ENCODE measurements at regions not wholly inside any gene's neighbourhood (a gene's known extent, or its start where the extent isn't known, plus 50 kb on each side); places are given as distances from the start of the nearest gene placed in this dataset.

DNA sequence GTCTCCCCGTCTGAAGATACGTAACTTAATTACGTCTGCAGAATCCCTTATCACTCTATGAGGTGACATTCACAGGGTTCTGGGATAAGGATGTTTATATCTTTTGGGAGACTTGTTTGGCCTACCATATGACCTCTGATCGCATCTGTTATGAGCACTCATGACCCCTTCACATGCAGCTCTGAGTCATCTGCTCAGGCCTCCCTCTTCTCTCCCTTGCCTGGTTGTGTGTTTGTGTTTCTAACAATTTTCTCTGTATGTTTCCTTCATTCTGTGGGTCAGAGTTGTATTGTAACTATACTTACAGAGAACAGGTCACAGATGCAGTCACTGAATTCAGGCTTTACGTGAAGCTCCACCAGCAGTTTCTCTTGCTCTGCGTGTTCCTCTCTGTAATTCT is 330.6 kb downstream of the TENT4A start:
- Histone ChIP-seq H2BK5ac (ENCODE audit: insufficient read length, low read length) (no peak overlapping the region), H3K79me1 (ENCODE audit: insufficient read depth, low read depth, low read length, poor library complexity, severe bottlenecking) (no peaks in the 10 kb centered on the region), H3K4me2 (ENCODE audit: insufficient read depth, insufficient read length, low read length) (no peak overlapping the region), H4K5ac (ENCODE audit: insufficient read length, low read depth, low read length) (no peak overlapping the region), H3T11ph (ENCODE audit: low read length) (no peak overlapping the region), H2BK120ac (ENCODE audit: low read depth, low read length, poor library complexity, severe bottlenecking) (no peak overlapping the region), H3K27ac (ENCODE audit: insufficient read length, low read depth, low read length) (no peak overlapping the region), H3K18ac (ENCODE audit: insufficient read length, low read depth, low read length) (no peak overlapping the region), H3K4me1 (ENCODE audit: insufficient read depth, low read length) (no peaks in the 10 kb centered on the region), H4K8ac (replicated peaks; ENCODE audit: insufficient read length, low read depth, low read length) (no peak overlapping the region), H2BK20ac (ENCODE audit: low read depth, low read length, poor library complexity, severe bottlenecking) (no peak overlapping the region), H3K27me3 (ENCODE audit: insufficient read depth, low read length) (no peaks in the 10 kb centered on the region), H2AK5ac (ENCODE audit: insufficient read length, low read length) (no peak overlapping the region), H3K23ac (ENCODE audit: insufficient read length, low read depth, low read length) (no peak overlapping the region), H4K20me1 (ENCODE audit: control insufficient read depth, insufficient read depth, insufficient read length) (no peaks in the 10 kb centered on the region), H3K23me2 (ENCODE audit: insufficient read length, low read depth, low read length, poor library complexity, severe bottlenecking) (no peaks in the 10 kb centered on the region), H3K79me2 (ENCODE audit: insufficient read depth, low read length) (no peaks in the 10 kb centered on the region), H3K9me3 (ENCODE audit: control insufficient read depth, low read depth, low read length) (no peaks in the 10 kb centered on the region), H3K56ac (ENCODE audit: insufficient read length, low read depth, low read length) (no peak overlapping the region), H2AFZ (ENCODE audit: low read length) (no peak overlapping the region), H4K91ac (ENCODE audit: insufficient read length, low read depth, low read length) (no peak overlapping the region), H3K9ac (ENCODE audit: extremely low read depth, insufficient read length, low read length) (no peak overlapping the region), H3K14ac (ENCODE audit: insufficient read depth, low read length) (no peak overlapping the region), H2BK15ac (ENCODE audit: low read depth, low read length) (no peak overlapping the region), H2BK12ac (ENCODE audit: insufficient read length, low read depth, low read length) (no peak overlapping the region), H3K4ac (ENCODE audit: low read depth, low read length) (no peak overlapping the region)
- no peak for DNase-seq
- TF ChIP-seq, protein P1, sequence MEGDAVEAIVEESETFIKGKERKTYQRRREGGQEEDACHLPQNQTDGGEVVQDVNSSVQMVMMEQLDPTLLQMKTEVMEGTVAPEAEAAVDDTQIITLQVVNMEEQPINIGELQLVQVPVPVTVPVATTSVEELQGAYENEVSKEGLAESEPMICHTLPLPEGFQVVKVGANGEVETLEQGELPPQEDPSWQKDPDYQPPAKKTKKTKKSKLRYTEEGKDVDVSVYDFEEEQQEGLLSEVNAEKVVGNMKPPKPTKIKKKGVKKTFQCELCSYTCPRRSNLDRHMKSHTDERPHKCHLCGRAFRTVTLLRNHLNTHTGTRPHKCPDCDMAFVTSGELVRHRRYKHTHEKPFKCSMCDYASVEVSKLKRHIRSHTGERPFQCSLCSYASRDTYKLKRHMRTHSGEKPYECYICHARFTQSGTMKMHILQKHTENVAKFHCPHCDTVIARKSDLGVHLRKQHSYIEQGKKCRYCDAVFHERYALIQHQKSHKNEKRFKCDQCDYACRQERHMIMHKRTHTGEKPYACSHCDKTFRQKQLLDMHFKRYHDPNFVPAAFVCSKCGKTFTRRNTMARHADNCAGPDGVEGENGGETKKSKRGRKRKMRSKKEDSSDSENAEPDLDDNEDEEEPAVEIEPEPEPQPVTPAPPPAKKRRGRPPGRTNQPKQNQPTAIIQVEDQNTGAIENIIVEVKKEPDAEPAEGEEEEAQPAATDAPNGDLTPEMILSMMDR (conservative IDR thresholded peaks at IDR 0.05), result no peak
- H3K27me3 Mint-ChIP-seq (ENCODE audit: low read depth), result peaks cover 3% of the 10 kb centered on the region; the same call in 1 of the 2 replicates
- no CpG with 5 or more reads among the region's 6 CpGs for WGBS (ENCODE audit: extremely low coverage, insufficient read length, low lambda C conversion rate)
- no peak overlapping the region for H3K4me3 Mint-ChIP-seq
- 0 out of 4 replicates have a peak, but pooled peaks cover 0 to 2% of the 10 kb centered on the region in 2 experiments for H3K4me1 Mint-ChIP-seq
- no peak overlapping the region for H3K27ac Mint-ChIP-seq
- no peaks in the 10 kb centered on the region for H3K9me3 Mint-ChIP-seq
- no peaks in the 10 kb centered on the region for H3K36me3 Mint-ChIP-seq (ENCODE audit: insufficient read depth in 1 of 3, low read depth in 3 of 3)

Data from H9 (cell line).